ENCODE measurements at regions not wholly inside any gene's neighbourhood (a gene's known extent, or its start where the extent isn't known, plus 50 kb on each side); places are given as distances from the start of the nearest gene placed in this dataset.
"Not testable (repeated sequence)": the region's sequence is repeated elsewhere in the genome, so short reads cannot be mapped to it uniquely, and the experiment has no call there.

DNA sequence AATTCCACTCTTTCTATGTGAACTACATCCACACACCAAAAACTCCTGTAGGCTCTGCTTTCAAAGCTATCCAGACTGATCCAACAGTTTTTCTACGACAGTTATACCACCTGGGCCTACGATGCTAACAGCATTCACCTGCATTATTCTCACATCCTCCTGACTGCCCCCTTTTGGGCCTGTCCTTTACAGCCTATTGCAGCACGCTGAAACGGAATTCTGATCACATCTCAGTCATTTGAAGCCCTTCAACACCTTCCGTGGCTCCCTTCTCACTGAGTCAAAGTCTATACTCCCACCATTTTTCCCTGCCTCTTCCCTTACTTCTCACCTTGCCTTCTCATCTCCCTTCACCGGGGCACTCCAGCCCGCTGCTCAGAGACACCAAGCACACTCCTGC, 791.3 kb upstream of the KIRREL3 start:
- no peak for DNase-seq (ENCODE audit: low read depth)
- H3K4me3 ChIP-seq (ENCODE audit: low read depth, low read length), result no peak overlapping the region
- TF ChIP-seq, protein P1, sequence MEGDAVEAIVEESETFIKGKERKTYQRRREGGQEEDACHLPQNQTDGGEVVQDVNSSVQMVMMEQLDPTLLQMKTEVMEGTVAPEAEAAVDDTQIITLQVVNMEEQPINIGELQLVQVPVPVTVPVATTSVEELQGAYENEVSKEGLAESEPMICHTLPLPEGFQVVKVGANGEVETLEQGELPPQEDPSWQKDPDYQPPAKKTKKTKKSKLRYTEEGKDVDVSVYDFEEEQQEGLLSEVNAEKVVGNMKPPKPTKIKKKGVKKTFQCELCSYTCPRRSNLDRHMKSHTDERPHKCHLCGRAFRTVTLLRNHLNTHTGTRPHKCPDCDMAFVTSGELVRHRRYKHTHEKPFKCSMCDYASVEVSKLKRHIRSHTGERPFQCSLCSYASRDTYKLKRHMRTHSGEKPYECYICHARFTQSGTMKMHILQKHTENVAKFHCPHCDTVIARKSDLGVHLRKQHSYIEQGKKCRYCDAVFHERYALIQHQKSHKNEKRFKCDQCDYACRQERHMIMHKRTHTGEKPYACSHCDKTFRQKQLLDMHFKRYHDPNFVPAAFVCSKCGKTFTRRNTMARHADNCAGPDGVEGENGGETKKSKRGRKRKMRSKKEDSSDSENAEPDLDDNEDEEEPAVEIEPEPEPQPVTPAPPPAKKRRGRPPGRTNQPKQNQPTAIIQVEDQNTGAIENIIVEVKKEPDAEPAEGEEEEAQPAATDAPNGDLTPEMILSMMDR (IDR thresholded peaks at IDR 0.05; ENCODE audit: insufficient read depth, low read length), result no peak

DNA sequence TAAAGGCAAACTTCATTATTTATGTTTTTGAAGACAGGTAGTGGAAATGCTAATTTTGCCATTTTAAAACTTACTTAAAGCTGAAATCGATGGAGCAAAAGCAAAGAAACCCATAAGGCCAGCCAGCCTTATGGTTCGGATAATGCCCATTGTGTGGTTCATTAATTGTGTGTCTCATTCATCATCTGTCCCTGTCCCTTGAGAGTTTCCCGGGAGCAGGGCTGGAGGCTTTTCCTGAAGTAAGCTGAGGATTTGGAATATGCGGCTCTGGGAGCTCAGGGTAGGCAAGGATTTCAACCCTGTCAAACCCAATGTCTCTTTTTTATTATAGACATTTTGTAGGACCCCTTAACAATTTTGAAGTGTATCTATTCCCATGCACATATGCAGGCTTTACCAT, 790.0 kb upstream of the KIRREL3 start:
- H3K4me3 ChIP-seq (ENCODE audit: low read depth, low read length), result no peak overlapping the region
- TF ChIP-seq, protein P1 (IDR thresholded peaks at IDR 0.05; ENCODE audit: insufficient read depth, low read length), result no peak

DNA sequence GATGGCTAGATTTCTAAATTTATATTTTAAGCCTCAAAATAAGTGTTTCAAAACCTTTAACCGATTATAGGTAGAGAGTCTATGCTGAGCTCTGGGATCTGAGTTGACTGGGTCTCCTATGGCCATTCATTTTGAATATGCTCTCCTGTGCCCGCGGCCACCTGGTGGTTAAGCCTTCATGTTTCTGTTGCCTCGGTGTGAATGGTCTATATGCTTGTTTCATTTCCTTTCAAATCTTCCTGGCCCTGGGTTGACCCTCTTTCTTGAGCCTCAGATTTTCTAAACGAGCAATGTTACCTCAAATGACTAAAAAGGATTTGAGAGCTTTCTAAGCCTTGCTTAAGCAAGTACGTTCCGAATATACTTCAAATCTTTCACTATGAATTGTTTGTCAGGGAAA, 789.4 kb upstream of the KIRREL3 start:
- TF ChIP-seq, protein P1 (IDR thresholded peaks at IDR 0.05; ENCODE audit: insufficient read depth, low read length), result no peak
- H3K4me3 ChIP-seq (ENCODE audit: low read depth, low read length), result no peak overlapping the region
- no peak for DNase-seq (ENCODE audit: low read depth)

More for the DNA sequence above, 790.0 kb upstream of the KIRREL3 start:
- no peak for DNase-seq (ENCODE audit: low read depth)

DNA sequence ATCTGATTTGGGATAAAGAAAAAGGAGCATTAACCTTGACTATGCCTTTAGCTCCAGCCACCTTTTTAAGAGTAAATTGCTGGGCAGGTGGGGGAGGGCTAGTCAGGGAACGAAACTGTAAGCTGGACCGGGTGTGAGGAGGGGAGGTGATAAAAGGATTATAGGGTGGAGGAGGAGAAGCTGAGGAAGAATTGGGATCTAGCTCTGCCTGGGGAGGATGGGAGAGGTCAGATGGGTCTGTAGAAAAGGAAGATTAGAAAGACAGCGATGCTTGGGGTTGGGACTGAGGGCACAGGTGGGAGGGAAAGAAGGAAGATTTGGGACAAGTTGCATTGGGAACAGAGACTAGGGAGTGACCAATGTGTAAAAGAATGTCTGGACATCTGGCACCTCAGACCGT, 772.4 kb upstream of the KIRREL3 start:
- not testable (repeated sequence) for DNase-seq (ENCODE audit: low read depth); H3K4me3 ChIP-seq (ENCODE audit: low read depth, low read length)

DNA sequence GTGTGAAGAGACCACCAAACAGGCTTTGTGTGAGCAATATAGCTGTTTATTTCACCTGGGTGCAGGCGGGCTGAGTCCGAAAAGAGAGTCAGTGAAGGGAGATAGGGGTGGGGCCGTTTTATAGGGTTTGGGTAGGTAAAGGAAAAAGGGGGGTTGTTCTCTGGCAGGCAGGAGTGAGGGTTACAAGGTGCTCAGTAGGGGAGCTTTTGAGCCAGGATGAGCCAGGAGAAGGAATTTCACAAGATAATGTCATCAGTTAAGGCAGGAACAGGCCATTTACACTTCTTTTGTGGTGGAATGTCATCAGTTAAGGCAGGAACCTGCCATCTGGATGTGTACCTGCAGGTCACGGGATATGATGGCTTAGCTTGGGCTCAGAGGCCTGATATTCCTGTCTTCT, 768.4 kb upstream of the KIRREL3 start:
- not testable (repeated sequence) for DNase-seq (ENCODE audit: low read depth); H3K4me3 ChIP-seq (ENCODE audit: low read depth, low read length)

DNA sequence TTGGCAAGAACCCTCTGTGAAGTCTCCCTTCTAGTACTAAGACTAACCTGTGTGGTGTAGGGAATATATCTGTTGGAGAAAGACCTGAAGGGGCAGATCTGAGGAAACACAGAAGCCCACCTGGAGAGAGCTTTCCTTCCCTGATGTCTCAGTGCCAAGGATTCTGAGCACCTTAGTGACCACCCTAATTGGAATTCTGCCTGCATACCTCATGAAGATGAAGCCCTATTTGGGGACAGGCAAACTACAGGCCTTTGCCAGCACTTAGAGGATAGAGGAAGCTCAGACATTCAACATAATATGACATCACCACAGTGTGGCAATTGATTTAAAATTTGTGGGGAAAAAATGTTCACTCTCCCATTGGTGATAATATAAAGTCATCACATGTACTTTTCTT, 766.2 kb upstream of the KIRREL3 start:
- DNase-seq (ENCODE audit: low read depth), result no peak
- no peak overlapping the region for H3K4me3 ChIP-seq (ENCODE audit: low read depth, low read length)
- TF ChIP-seq, protein P1 (IDR thresholded peaks at IDR 0.05; ENCODE audit: insufficient read depth, low read length), result no peak

DNA sequence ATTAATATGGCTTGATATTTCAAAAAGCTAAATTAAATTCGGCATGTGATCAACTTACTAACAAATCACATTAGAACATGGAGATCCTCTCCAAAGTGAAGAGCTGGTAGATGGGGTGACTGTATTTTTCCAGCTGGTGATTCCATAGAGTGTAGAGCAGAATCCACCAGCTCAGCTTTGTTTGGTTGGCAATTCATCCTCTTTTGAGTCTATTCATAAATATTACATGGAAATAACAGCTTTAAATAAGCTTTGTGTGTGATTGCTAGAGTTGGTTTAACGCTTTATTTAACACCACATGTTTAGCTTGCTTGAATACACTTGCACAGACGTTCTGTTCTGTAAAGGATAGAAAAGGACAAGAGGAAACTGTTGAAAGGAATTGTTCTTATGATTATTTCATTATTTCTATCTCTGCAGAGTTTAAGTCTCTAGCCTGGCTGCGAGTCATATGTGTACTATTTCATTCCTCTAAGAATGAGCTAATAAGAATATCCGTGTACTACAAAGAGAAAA, 738.3 kb upstream of the KIRREL3 start:
- no peak for DNase-seq (ENCODE audit: low read depth)
- no peak overlapping the region for H3K4me3 ChIP-seq (ENCODE audit: low read depth, low read length)
- TF ChIP-seq, protein P1 (IDR thresholded peaks at IDR 0.05; ENCODE audit: insufficient read depth, low read length), result no peak

DNA sequence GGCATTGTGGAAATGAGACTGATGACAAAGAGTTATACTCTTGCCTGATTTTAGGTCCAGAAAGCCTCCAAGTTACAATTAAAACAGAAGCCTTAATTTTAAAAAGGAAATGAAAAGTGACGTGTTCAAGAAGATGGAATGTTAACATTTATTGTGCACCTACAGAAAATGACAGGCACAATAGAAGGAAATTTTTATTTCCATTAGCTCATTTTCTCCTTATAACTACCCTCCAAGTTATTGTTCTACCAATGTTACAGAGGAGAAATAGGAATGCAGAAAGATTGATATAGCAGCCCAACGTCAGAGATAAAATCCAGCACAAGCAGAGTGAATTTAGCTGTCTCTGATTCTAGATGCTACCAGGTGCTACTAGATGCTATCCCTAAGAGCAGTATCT, 736.9 kb upstream of the KIRREL3 start:
- TF ChIP-seq, protein P1 (IDR thresholded peaks at IDR 0.05; ENCODE audit: insufficient read depth, low read length), result no peak
- H3K4me3 ChIP-seq (ENCODE audit: low read depth, low read length), result no peak overlapping the region
- no peak for DNase-seq (ENCODE audit: low read depth)

All from fibroblast of the aortic adventitia (primary cell).